ENCODE measurements at regions not wholly inside any gene's neighbourhood (a gene's known extent, or its start where the extent isn't known, plus 50 kb on each side); places are given as distances from the start of the nearest gene placed in this dataset.
A peak's percentile ranks its signal among the peaks of the same experiment; 100 is the strongest.
"Not testable (repeated sequence)": the region's sequence is repeated elsewhere in the genome, so short reads cannot be mapped to it uniquely, and the experiment has no call there.

DNA sequence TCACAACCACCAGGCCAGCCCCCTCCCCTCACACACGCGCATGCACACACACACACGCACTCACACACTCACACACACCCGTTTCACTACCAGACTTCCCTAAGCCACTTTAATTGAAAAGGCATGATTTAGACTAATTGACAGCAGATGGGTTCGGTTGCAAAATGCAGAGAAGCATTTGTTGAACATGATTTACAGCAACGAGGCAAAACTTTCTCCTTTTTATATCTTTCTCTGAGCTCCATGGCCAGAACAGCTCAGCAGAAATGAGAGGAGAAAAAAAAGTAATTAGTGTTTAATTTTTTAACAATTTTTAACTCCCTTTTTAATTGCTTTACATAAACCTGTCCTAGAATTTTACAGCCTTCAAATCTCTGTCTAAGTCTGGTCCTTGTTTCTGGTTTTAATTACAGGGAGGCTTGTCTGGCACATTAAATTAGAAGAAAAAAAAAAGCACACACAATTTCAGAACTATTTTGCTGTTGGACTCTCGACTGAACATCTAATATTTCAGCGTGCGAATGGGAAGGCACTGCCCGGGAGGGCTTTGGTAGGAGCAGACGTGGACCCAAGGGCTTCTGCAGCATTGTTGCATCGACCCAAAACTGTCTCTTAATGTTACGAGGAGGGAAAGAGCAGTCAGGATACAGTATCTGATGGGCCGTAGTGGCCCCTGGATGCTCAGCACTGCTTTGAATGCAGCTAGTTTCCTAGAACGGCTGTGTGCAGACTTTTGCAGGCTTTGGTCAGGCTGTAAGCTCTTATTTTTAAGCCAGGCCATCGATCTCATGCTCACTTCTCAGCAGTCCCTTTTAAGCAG lies 255.9 kb downstream of the SOX9 start:
- ATAC-seq (no peak), DNase-seq (no peak)
- intact Hi-C loops (cut with micrococcal nuclease): no loop called here

DNA sequence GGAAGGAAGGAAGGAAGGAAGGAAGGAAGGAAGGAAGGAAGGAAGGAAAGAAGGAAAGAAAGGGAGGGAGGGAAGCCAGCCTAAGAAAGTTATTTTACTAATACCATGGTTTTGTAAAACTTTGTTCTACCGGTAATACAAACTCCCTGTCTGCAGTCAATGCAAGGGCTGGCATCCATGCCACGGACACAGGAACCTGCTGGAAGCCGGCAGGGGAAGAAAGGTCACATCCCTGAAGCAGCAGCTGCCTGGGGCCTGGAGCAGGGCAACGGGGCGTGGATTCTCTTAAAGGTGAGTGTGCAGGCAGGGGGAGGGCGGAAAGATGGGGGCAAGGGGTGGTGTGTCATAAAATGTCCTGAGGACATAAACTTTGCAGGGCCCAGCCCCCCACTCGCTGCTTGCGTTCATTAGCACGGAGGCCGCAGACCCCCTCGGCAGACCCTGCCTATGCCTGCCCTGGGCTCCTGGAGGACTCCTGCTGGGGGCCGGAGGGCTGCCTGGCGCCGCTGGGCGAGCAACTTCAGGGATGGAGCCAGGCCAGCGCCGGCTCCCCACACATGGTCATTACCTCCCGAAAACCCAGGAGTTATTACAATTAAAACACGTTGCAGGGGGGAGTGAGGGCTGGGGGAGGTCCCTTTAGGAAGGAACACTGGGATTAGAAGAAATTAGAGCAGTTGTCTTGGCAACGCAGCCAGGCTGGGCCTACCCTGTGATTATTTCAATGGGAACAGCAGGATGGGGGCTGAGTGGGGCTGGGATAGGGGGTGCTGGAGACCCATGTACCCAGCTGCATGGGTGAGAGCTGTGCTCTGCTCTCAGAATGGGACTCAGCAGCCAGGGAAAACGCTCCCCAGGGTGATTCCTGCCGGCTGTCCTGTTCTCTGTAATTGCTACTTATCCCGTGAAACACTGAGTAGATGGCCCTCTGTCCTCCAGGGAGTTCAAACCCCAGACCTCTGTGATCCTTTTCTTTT lies 257.9 kb downstream of the SOX9 start:
- ATAC-seq (no peak), DNase-seq (no peak)
- intact Hi-C loops (cut with micrococcal nuclease): no loop called here

- intact Hi-C loops (cut with micrococcal nuclease): no loop called here
- no peak for DNase-seq
- no peak for ATAC-seq
Observed at GRCh38 chr17:72379516-72379915, 258.7 kb downstream of the SOX9 start.

DNA sequence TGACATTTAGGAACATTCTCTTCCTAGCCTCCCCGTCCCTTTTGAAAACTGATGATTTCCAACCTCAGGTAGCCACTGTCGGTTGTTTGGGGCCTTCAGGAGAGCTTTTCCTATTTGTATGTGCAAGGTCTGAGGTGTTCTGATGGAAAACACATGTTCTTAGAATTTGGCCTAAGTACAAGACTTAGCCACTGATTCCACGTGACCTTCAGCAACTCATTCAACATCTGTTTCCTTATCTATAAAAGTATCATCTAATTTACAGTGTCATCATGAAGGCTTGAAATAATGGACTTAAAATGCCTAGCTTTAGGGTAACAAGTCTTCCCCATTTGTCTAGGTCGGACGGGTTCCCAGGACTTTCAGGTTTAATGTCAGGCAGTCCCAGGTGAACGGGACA lies 259.3 kb downstream of the SOX9 start:
- no peak for ATAC-seq
- no peak for DNase-seq
- intact Hi-C loops (cut with micrococcal nuclease): no loop called here

DNA sequence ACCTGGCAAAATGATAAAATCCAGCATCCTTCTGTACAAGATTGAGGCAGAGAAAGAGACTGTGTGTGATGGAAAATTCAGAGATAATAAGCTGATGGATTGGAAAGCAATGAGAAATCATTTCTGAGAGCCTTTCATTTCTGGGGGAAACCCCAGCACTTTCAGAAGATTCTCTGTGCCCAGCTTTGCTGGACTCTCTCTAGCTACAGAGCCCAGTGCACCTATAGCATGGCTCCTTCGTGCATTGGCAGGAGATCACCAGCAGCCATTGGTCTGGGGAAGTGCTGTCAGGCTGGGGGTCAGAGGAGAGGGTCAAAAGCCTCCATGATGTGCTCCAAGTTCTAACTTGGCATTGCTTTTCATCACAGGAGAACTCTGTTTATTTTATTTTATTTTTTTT lies 259.9 kb downstream of the SOX9 start:
- ATAC-seq (no peak), DNase-seq (no peak)
- intact Hi-C loops (cut with micrococcal nuclease): no loop called here

DNA sequence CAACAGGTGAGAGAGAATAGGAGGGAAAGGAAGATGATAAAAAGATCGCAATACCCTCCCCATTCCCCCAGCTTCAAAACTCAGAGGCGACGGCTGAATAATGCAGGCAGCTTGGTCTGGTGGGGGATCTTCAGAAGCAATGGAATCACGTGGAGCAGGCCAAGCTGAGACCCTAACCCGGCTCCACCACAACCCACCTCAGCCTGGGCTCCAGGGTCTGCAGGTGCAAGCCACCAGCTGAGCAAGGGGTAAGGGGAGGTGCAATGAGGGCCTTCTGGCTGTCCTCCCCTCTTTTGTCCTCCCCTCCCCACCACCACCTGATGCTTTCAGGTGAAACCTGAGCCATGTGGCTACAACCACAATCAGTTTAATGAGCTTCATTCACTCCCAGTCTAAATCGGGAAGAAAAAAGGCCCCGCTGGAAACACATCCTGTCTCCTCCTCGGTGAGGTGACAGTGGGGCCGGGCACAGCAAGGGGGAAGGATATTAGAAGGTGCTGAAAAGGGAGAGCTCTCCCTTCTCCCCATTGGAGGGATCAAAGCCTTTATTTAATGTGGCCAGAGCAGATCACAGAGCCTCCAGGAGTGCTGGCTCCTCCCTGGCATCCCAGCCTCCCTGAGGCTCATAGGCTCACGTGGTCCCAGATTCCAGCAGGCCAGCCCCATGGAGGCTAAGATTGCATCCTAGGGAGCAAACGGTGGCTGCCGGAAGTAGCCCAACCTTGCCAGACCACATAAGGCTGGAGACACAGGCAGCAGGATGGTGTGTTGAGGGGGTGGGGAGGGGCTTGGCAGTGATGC lies 261.0 kb downstream of the SOX9 start:
- intact Hi-C loops (cut with micrococcal nuclease): no loop called here
- DNase-seq: no peak
- no peak for ATAC-seq

- peak; percentile 91 for ATAC-seq
- peak; percentile 83 for DNase-seq
- intact Hi-C loops (cut with micrococcal nuclease): no loop called here
Observed at GRCh38 chr17:72382971-72383722, 262.3 kb downstream of the SOX9 start.

GRCh38 chr17:72385475-72385874 lies 264.7 kb downstream of the SOX9 start:
- ATAC-seq (no peak), DNase-seq (no peak)
- intact Hi-C loops (cut with micrococcal nuclease): no loop called here

GRCh38 chr17:72386173-72386572 lies 265.4 kb downstream of the SOX9 start:
- intact Hi-C loops (cut with micrococcal nuclease); DNase-seq; ATAC-seq: not testable (repeated sequence)

DNA sequence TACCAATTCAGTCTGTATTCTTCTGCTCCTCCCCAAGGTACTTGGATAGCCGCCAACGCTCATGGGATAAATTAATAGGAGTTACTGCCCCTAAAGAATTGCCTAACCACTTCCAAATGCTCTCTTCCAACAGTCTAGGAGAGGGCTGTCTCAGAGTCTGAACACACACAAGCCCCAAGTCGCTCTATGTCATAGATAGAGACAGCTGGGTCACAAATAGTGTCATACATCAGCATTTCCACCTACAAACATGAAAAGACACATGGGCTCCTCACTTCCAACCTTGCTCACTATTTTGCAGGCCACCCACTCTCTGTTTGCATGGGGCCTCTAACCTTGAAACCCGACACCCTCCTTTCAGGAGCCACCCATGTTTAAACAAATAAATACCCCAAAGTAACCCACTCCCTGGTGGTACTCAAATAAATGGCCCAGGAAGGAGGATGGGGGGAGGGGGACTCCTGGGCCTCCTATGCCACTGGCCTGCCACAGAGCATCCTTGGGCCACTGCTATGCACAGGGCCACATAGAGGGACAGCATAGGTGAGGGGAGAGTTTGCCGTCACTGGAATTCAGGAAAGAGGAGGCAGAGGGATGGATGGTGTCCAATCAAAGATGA lies 265.9 kb downstream of the SOX9 start:
- no peak for ATAC-seq
- DNase-seq: no peak
- intact Hi-C loops (cut with micrococcal nuclease): no loop called here

- intact Hi-C loops (cut with micrococcal nuclease): no loop called here
- no peak for ATAC-seq
Observed at GRCh38 chr17:72387487-72387886, 266.7 kb downstream of the SOX9 start.

GRCh38 chr17:72387969-72388368 lies 267.1 kb downstream of the SOX9 start:
- no peak for ATAC-seq
- intact Hi-C loops (cut with micrococcal nuclease): no loop called here
- DNase-seq: no peak

More at GRCh38 chr17:72387487-72387886, 266.7 kb downstream of the SOX9 start:
- no peak for DNase-seq

DNA sequence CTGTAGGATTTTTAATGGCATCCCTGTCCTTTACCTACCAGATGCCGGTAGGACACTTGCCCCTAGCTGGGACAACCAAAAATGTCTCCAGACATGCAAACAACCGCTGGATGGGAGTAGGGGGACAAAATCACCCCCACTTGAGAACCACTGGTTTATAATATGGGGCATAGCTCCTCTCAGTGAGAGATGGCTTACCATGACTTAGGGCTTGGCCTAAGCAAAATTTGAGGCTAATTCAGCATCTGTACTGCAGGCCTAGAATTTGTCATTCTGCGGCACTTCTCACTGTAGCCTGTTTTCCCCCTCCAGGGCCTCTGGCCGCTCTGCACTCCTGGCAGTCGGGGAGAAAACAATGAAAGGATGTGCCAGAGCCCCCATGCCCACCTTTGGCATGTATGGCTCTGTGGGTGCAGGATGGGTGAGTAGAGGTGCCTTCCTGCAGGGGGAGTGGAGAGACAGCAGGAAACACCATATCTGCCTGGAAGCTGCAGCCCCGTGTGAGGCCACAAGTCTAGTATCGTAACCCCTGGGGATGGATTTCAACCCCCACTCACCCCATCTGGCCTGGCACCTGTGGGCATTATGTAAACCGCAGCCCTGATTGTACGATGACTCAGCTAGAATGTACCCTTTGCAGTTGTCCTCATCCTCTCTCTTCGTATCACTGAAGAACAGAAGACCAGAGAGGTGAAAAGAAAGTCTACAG lies 268.1 kb downstream of the SOX9 start:
- intact Hi-C loops (cut with micrococcal nuclease): no loop called here
- DNase-seq: no peak
- no peak for ATAC-seq

DNA sequence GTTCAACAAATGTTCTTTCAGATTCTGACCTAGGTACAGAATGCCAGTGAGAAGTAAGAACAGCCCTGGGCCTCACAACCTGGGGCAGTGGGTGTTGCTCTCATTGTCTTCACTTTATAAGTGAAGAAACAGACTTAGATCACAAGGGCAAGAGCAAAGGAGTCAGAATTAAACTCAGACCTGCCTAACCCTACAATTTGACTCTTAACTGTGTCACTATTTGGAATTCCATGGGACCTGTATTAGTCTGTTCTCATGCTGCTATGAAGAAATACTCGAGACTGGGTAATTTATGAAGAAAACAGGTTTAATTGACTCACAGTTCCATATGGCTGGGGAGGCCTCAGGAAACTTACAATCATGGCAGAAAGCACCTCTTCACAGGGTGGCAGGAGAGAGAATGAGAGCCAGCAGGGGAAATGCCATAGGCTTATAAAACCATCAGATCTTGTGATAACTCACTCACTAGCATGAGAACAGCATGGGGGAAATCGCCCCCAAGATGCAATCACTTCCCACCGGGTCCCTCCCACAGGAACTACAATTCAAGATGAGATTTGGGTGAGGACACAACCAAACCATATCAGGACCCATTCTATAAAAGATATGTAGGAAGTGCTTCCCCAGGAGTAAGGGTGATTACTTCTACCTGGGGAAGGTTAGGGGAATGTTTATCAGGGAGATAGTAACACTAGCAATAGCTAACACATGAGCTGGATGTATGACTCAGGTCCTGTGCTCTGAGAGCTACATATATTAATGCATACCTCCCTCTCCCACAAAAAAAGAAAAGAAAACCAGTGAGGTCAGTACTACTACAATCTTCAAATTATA lies 270.1 kb downstream of the SOX9 start:
- no peak for ATAC-seq
- DNase-seq: no peak
- intact Hi-C loops (cut with micrococcal nuclease): no loop called here

DNA sequence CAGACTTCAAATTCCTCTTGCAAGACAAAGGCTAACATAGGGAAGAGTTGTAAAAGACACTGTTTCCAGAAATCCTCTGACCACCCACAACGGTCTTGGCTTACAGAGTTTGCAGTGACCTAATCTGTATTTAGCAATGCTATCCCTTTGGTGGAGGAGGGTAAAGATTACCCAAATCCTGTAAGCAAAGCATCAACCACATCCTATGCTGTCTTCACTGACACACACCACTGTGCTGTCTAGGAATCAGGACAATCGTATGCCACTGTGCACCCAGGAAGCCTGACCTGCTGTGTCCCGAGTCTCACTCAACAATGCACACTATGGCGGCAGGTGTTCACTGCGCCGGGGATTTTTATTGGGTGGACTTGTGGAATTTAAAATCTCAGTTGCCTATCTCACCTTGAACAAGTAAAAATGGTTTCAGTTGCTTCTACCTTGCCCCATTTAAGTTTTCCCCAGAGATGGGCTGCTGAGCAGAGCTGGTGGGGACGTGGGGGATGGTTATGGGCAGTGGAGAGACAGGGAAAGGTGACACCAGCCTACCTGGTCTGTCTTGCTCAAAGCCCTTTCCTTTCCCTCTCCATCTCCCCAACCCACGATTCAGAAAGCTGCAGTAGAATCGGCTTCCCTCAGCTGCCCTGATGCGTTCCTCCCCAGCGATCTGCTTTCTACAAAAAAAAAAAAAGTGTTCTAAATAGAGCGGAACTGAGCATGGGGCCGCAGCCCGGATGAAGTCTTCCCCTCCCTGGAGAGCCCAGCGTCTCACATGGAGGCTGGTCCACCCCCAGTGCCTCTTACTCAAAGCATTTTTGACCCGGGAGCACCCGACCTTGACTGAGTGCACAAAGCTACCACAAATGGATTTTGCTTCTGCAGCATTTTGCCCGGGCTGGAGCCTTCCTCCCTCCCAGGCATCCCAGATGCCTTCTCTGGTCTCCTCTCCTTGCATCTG lies 271.5 kb downstream of the SOX9 start:
- intact Hi-C loops (cut with micrococcal nuclease): no loop called here
- ATAC-seq (peak; percentile 34), DNase-seq (no peak)

DNA sequence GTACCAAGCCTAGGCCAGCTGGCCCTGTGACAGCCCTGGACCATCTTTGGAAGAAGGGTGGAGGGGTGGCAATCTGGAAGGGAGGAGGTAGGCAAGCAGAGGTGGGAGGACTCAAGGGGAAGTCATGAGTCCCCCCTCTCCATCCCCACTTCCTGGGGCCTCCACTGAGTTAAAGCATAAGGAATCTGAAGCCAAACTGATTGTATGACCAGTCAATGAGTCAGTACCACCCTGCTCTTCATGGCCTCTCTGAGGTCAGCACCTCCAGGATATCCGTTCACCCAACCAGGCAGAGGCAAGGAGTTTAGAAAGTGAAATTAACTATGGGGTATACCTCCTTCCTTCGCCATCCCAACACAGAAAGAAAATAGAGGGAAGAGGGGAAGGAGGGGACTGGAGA lies 272.7 kb downstream of the SOX9 start:
- DNase-seq: no peak
- intact Hi-C loops (cut with micrococcal nuclease): no loop called here
- no peak for ATAC-seq
